ENCODE measurements at regions not wholly inside any gene's neighbourhood (a gene's known extent, or its start where the extent isn't known, plus 50 kb on each side); places are given as distances from the start of the nearest gene placed in this dataset.

- Histone ChIP-seq H3K27me3 (ENCODE audit: control insufficient read depth, insufficient read depth, low read length) (no peaks in the 10 kb centered on the region), H3K4me3 (ENCODE audit: low read depth, low read length) (no peak overlapping the region), H3K36me3 (ENCODE audit: control insufficient read depth, insufficient read depth, low read length) (no peaks in the 10 kb centered on the region)
- DNase-seq (ENCODE audit: low read depth) (no peak), FAIRE-seq (no peak)
- TF ChIP-seq, protein P1, sequence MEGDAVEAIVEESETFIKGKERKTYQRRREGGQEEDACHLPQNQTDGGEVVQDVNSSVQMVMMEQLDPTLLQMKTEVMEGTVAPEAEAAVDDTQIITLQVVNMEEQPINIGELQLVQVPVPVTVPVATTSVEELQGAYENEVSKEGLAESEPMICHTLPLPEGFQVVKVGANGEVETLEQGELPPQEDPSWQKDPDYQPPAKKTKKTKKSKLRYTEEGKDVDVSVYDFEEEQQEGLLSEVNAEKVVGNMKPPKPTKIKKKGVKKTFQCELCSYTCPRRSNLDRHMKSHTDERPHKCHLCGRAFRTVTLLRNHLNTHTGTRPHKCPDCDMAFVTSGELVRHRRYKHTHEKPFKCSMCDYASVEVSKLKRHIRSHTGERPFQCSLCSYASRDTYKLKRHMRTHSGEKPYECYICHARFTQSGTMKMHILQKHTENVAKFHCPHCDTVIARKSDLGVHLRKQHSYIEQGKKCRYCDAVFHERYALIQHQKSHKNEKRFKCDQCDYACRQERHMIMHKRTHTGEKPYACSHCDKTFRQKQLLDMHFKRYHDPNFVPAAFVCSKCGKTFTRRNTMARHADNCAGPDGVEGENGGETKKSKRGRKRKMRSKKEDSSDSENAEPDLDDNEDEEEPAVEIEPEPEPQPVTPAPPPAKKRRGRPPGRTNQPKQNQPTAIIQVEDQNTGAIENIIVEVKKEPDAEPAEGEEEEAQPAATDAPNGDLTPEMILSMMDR (IDR thresholded peaks at IDR 0.05; ENCODE audit: insufficient read depth, low read length, severe bottlenecking) = no peak
Measured at GRCh38 chr5:68942169-68942568, 151.6 kb upstream of the SLC30A5 start.

GRCh38 chr5:68946728-68947127 lies 147.1 kb upstream of the SLC30A5 start:
- FAIRE-seq = no peak
- Histone ChIP-seq H3K4me3 (ENCODE audit: low read depth, low read length) (no peak overlapping the region), H3K27me3 (ENCODE audit: control insufficient read depth, insufficient read depth, low read length) (no peaks in the 10 kb centered on the region), H3K36me3 (ENCODE audit: control insufficient read depth, insufficient read depth, low read length) (no peaks in the 10 kb centered on the region)
- TF ChIP-seq, protein P1 (IDR thresholded peaks at IDR 0.05; ENCODE audit: insufficient read depth, low read length, severe bottlenecking) = no peak
- no peak for DNase-seq (ENCODE audit: low read depth)

GRCh38 chr5:68947986-68948385 lies 145.8 kb upstream of the SLC30A5 start:
- FAIRE-seq (no peak), DNase-seq (ENCODE audit: low read depth) (no peak)
- no peaks in the 10 kb centered on the region for H3K27me3 ChIP-seq (ENCODE audit: control insufficient read depth, insufficient read depth, low read length)
- TF ChIP-seq, protein P1 (IDR thresholded peaks at IDR 0.05; ENCODE audit: insufficient read depth, low read length, severe bottlenecking) = no peak
- no peak overlapping the region for H3K4me3 ChIP-seq (ENCODE audit: low read depth, low read length)
- H3K36me3 ChIP-seq (ENCODE audit: control insufficient read depth, insufficient read depth, low read length) = no peaks in the 10 kb centered on the region

- Histone ChIP-seq H3K36me3 (ENCODE audit: control insufficient read depth, insufficient read depth, low read length) (no peaks in the 10 kb centered on the region), H3K27me3 (ENCODE audit: control insufficient read depth, insufficient read depth, low read length) (no peaks in the 10 kb centered on the region), H3K4me3 (ENCODE audit: low read depth, low read length) (no peak overlapping the region)
- FAIRE-seq = peak; percentile 43
- TF ChIP-seq, protein P1 (IDR thresholded peaks at IDR 0.05; ENCODE audit: insufficient read depth, low read length, severe bottlenecking) = no peak
- no peak for DNase-seq (ENCODE audit: low read depth)
Measured at GRCh38 chr5:68949256-68949655, 144.6 kb upstream of the SLC30A5 start.

DNA sequence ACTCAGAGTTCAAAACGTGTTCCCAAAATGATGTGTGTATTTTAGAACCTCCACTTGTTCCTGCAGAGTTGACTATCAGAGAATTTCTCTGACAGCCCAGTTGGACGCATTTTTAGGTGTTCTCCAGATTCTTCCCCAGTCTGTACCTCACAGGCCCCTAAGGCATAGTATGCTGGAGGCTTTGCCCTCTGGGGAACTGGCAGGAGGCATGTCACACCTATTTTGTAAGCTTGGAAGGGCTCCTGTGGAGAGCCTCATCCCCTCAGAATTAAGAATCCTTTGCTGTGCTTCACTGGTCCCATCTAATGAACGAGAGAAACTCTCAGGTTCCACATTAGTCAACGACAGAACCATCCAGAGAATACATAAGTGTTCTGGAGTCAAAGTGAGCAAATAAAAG lies 144.1 kb upstream of the SLC30A5 start:
- Histone ChIP-seq H3K27me3 (ENCODE audit: control insufficient read depth, insufficient read depth, low read length) (no peaks in the 10 kb centered on the region), H3K36me3 (ENCODE audit: control insufficient read depth, insufficient read depth, low read length) (no peaks in the 10 kb centered on the region), H3K4me3 (ENCODE audit: low read depth, low read length) (no peak overlapping the region)
- FAIRE-seq (no peak), DNase-seq (ENCODE audit: low read depth) (no peak)
- TF ChIP-seq, protein P1 (IDR thresholded peaks at IDR 0.05; ENCODE audit: insufficient read depth, low read length, severe bottlenecking) = no peak

DNA sequence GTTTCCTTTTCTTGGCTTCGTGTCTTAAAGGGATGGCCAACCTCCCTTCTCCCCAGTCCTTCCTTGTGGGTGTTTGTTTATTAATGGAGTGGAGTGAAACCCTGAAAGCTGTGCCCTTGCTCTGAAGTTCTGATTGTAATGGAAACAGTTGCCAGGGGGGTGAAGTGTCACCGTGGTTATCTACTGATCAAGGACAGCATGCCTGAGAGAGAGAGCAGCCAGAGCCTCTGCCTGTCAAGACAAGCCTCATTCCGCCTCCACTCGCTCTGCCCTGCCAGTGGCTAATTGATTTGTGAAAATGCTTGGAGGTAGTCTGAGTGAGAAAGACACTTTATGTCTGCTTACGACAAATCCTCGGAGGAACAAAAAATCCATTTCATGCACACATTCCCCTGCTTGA lies 143.7 kb upstream of the SLC30A5 start:
- Histone ChIP-seq H3K27me3 (ENCODE audit: control insufficient read depth, insufficient read depth, low read length) (no peaks in the 10 kb centered on the region), H3K4me3 (ENCODE audit: low read depth, low read length) (no peak overlapping the region), H3K36me3 (ENCODE audit: control insufficient read depth, insufficient read depth, low read length) (no peaks in the 10 kb centered on the region)
- peak; percentile 88 for DNase-seq (ENCODE audit: low read depth)
- TF ChIP-seq, protein P1 (IDR thresholded peaks at IDR 0.05; ENCODE audit: insufficient read depth, low read length, severe bottlenecking) = no peak
- FAIRE-seq = peak; percentile 13

All from bronchial epithelial cell (primary cell).